ENCODE measurements at regions not wholly inside any gene's neighbourhood (a gene's known extent, or its start where the extent isn't known, plus 50 kb on each side); places are given as distances from the start of the nearest gene placed in this dataset.

DNA sequence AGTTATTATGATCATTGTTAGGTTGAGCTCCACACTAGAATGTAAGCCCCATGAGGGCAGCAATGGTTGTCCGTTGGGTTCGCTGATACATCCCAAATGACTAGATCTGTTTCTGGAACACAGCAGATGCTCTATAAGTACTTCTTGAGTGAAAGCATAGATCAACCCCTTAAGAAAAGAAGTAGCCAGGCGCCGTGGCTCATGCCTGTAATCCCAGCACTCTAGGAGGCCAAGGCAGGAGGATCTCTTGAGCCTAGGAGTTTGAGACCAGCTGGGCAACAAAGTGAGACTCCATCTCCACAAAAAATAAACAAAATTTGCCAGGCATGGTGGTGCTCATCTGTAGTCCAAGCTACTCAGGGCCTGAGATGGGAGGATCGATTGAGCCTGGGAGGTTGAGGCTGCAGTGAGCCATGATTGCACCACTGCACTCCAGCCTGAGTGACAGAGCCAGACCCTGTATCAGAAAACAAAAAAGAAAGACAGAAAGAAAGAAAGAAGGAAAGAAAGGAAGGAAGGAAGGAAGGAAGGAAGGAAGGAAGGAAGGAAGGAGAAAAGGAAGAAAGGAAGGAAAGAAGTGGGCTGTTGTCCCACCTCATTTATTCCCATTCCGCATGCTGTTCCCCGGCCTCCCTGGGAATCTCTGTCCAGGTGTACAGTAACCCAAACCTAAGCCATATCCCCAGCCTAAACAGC is 54.4 kb upstream of the RPL38 start:
- H3K27ac ChIP-seq, result no peak overlapping the region
- H3K27me3 ChIP-seq (ENCODE audit: insufficient read depth, low read depth, severe bottlenecking), result no peaks in the 10 kb centered on the region
- H3K36me3 ChIP-seq, result no peaks in the 10 kb centered on the region
- peaks cover 5% of the 10 kb centered on the region for H3K9me3 ChIP-seq (ENCODE audit: severe bottlenecking)
- DNase-seq, result peak; percentile 8
- no peak overlapping the region for H3K4me3 ChIP-seq (ENCODE audit: low read depth, low read length)
- no peak for TF ChIP-seq CTCF (IDR thresholded peaks at IDR 0.05; ENCODE audit: low read depth, low read length)

- no peak overlapping the region for H3K27ac ChIP-seq
- TF ChIP-seq CTCF (IDR thresholded peaks at IDR 0.05; ENCODE audit: low read depth, low read length), result no peak
- H3K9me3 ChIP-seq (ENCODE audit: severe bottlenecking), result no peaks in the 10 kb centered on the region
- no peaks in the 10 kb centered on the region for H3K36me3 ChIP-seq
- DNase-seq, result peak; percentile 5
- H3K27me3 ChIP-seq (ENCODE audit: insufficient read depth, low read depth, severe bottlenecking), result no peaks in the 10 kb centered on the region
- no peak overlapping the region for H3K4me3 ChIP-seq (ENCODE audit: low read depth, low read length)
Observed at GRCh38 chr17:74149597-74150427, 53.7 kb upstream of the RPL38 start.

GRCh38 chr17:74150428-74151025 is 53.0 kb upstream of the RPL38 start:
- no peak for DNase-seq
- Histone ChIP-seq H3K36me3 (no peaks in the 10 kb centered on the region), H3K9me3 (ENCODE audit: severe bottlenecking) (no peaks in the 10 kb centered on the region), H3K4me3 (ENCODE audit: low read depth, low read length) (no peak overlapping the region), H3K27me3 (ENCODE audit: insufficient read depth, low read depth, severe bottlenecking) (no peaks in the 10 kb centered on the region), H3K27ac (no peak overlapping the region)
- no peak for TF ChIP-seq CTCF (IDR thresholded peaks at IDR 0.05; ENCODE audit: low read depth, low read length)

DNA sequence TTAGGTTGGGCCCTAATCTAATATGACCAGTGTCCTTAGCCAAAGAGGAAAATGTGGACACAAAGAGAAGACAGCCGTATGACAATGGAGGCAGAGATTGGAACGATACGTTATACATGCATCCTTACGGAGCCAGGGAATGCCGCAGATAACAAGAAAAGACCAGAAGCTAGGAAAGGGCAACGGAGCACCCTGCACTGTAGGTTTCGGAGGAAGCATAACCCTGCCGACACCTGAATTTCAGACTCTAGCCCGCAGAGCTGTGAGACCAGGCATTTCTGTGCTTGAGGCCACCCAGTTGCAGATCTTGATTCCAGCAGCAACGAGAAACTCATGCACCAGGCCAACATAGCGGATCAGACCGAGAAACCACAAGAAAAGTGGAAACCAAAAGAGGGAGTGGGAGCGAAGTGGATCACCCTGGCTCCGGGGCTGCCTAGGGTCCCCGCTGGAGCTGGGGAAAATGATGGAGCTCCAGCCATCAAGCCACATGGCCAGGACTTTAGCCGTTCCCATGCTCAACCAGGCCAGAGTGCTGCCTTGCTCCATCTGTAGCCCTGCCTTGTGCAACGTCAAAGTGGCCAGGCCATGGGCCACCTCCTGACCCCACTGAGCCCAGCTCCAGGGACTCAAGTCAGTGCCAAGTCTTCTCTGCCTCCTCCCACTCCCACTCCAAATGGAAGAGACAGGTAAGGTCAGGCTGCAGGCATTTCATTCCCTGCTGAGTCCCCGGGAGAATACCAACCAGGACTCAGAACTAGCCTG is 51.7 kb upstream of the RPL38 start:
- H3K9me3 ChIP-seq (ENCODE audit: severe bottlenecking), result peaks cover 4% of the 10 kb centered on the region

More for the DNA sequence above, 51.7 kb upstream of the RPL38 start:
- Histone ChIP-seq H3K36me3 (no peaks in the 10 kb centered on the region), H3K27me3 (ENCODE audit: insufficient read depth, low read depth, severe bottlenecking) (no peaks in the 10 kb centered on the region), H3K27ac (peak overlapping the region; percentile 63), H3K4me3 (ENCODE audit: low read depth, low read length) (no peak overlapping the region)
- DNase-seq, result no peak
- TF ChIP-seq CTCF (IDR thresholded peaks at IDR 0.05; ENCODE audit: low read depth, low read length), result no peak
